Peyer's patch (tissue), 4 donors: ENCODE measurements at regions not wholly inside any gene's neighbourhood (a gene's known extent, or its start where the extent isn't known, plus 50 kb on each side); places are given as distances from the start of the nearest gene placed in this dataset.

Experiments used
- DNase-seq, 3 donors: peaks; one replicate each; pipeline ENCODE4 v3.0.0-alpha.2; 2017 to 2019
- H3K27ac ChIP-seq, 4 donors: fragments of 200-600 bp; sonication (generic); one replicate each; pipeline ENCODE4 v1.5.1; 2016 to 2019
- H3K27me3 ChIP-seq, 2 donors: fragments of 200-600 bp; sonication (generic); one replicate each; pipeline ENCODE4 v1.5.1; 2019
- H3K36me3 ChIP-seq, 3 donors: fragments of 200-600 bp; sonication (generic); one replicate each; pipeline ENCODE4 v1.5.1; 2016 to 2019
- H3K4me1 ChIP-seq, 4 donors: fragments of 200-600 bp; sonication (generic); one replicate each; pipeline ENCODE4 v1.5.1; 2016 to 2019
- H3K4me3 ChIP-seq, 4 donors: fragments of 200-600 bp; sonication (generic); 1 replicate in 3 of 4; 2 replicates in 1 of 4; pipeline ENCODE4 v1.5.1; 2016 to 2019; ENCODE audit warnings: mild to moderate bottlenecking in 1 of 4
- H3K9me3 ChIP-seq, 4 donors: fragments of 200-600 bp; sonication (generic); one replicate each; pipeline ENCODE4 v1.5.1; 2016 to 2019; ENCODE audit warnings: mild to moderate bottlenecking in 1 of 4
- CTCF ChIP-seq, 6 experiments: fragments of 450-650 bp in 4 of 6; fragments of 200-600 bp in 2 of 6; sonication (generic) in 1 of 6; IDR thresholded peaks; one replicate each; pipeline ENCODE4 v1.5.1; 2017 to 2019; ENCODE audit warnings: antibody characterized with exemption in 6 of 6, mild to moderate bottlenecking in 3 of 6, moderate library complexity in 1 of 6
- POLR2A ChIP-seq, 2 donors: fragments of 450-650 bp; IDR thresholded peaks; one replicate each; pipeline ENCODE4 v1.5.1; 2017; ENCODE audit warnings: antibody characterized with exemption in 2 of 2, mild to moderate bottlenecking in 2 of 2, moderate library complexity in 2 of 2

- Histone ChIP-seq H3K36me3 (no peaks in the 10 kb centered on the region), H3K27ac (no peak overlapping the region), H3K4me3 (no peak overlapping the region), H3K4me1 (peaks cover 0 to 6% (median 0%) of the 10 kb centered on the region in 4 donors), H3K27me3 (no peaks in the 10 kb centered on the region), H3K9me3 (no peaks in the 10 kb centered on the region)
- DNase-seq = no peak
- TF ChIP-seq POLR2A (IDR thresholded peaks at IDR 0.05) (no peak), CTCF (IDR thresholded peaks at IDR 0.05) (no peak)
These were observed 544.3 kb downstream of the TNS3 start for GRCh38 chr7:47037607-47038006.

- no peaks in the 10 kb centered on the region for H3K36me3 ChIP-seq
- DNase-seq = no peak
- no peak overlapping the region for H3K4me3 ChIP-seq
- no peak overlapping the region for H3K27ac ChIP-seq
- H3K9me3 ChIP-seq = no peaks in the 10 kb centered on the region
- no peaks in the 10 kb centered on the region for H3K27me3 ChIP-seq
- H3K4me1 ChIP-seq = peaks cover 0 to 6% (median 0%) of the 10 kb centered on the region in 4 donors
- no peak for TF ChIP-seq CTCF (IDR thresholded peaks at IDR 0.05)
- TF ChIP-seq POLR2A (IDR thresholded peaks at IDR 0.05) = no peak
These were observed 545.0 kb downstream of the TNS3 start for GRCh38 chr7:47036909-47037308.

GRCh38 chr7:47035522-47035921, 546.4 kb downstream of the TNS3 start:
- no peak for DNase-seq
- TF ChIP-seq CTCF (IDR thresholded peaks at IDR 0.05) (no peak), POLR2A (IDR thresholded peaks at IDR 0.05) (no peak)
- Histone ChIP-seq H3K9me3 (no peaks in the 10 kb centered on the region), H3K4me1 (peaks cover 0 to 1% (median 0%) of the 10 kb centered on the region in 4 donors), H3K27ac (no peak overlapping the region), H3K4me3 (no peak overlapping the region), H3K27me3 (no peaks in the 10 kb centered on the region), H3K36me3 (no peaks in the 10 kb centered on the region)

- DNase-seq = no peak
- H3K27me3 ChIP-seq = no peaks in the 10 kb centered on the region
- no peaks in the 10 kb centered on the region for H3K9me3 ChIP-seq
- no peak overlapping the region for H3K4me3 ChIP-seq
- H3K36me3 ChIP-seq = no peaks in the 10 kb centered on the region
- H3K27ac ChIP-seq = no peak overlapping the region
- no peaks in the 10 kb centered on the region for H3K4me1 ChIP-seq
- TF ChIP-seq POLR2A (IDR thresholded peaks at IDR 0.05) (no peak), CTCF (IDR thresholded peaks at IDR 0.05) (no peak)
These were observed 547.7 kb downstream of the TNS3 start for GRCh38 chr7:47034180-47034579.

GRCh38 chr7:47032536-47032908, 549.4 kb downstream of the TNS3 start:
- TF ChIP-seq CTCF (IDR thresholded peaks at IDR 0.05) (no peak), POLR2A (IDR thresholded peaks at IDR 0.05) (no peak)
- Histone ChIP-seq H3K4me3 (no peak overlapping the region), H3K36me3 (no peaks in the 10 kb centered on the region), H3K4me1 (no peaks in the 10 kb centered on the region), H3K27ac (no peak overlapping the region), H3K27me3 (no peaks in the 10 kb centered on the region), H3K9me3 (no peaks in the 10 kb centered on the region)
- DNase-seq = no peak
